ENCODE measurements at regions not wholly inside any gene's neighbourhood (a gene's known extent, or its start where the extent isn't known, plus 50 kb on each side); places are given as distances from the start of the nearest gene placed in this dataset.

- no peaks in the 10 kb centered on the region for H3K4me1 ChIP-seq
Measured at GRCh38 chr4:35520059-35520458, 724.3 kb downstream of the ARAP2 start.

GRCh38 chr4:35521682-35522081 lies 722.6 kb downstream of the ARAP2 start:
- Histone ChIP-seq H3K4me1 (no peaks in the 10 kb centered on the region), H3K27me3 (no peaks in the 10 kb centered on the region), H3K9me3 (no peaks in the 10 kb centered on the region), H3K27ac (no peak overlapping the region), H3K36me3 (no peaks in the 10 kb centered on the region), H3K4me3 (no peak overlapping the region)
- DNase-seq (ENCODE audit: low spot score in 2 of 2) = no peak
- 55 to 66% methylated on average over 1 of the region's 1 CpG for WGBS, 2 donors
- TF ChIP-seq CTCF (IDR thresholded peaks at IDR 0.05) (no peak), POLR2A (IDR thresholded peaks at IDR 0.05) (no peak), EP300 (IDR thresholded peaks at IDR 0.05) (no peak)

More at GRCh38 chr4:35520059-35520458, 724.3 kb downstream of the ARAP2 start:
- 0 to 30% methylated on average over 1 of the region's 1 CpG for WGBS, 2 donors
- Histone ChIP-seq H3K27me3 (no peaks in the 10 kb centered on the region), H3K4me3 (no peak overlapping the region), H3K36me3 (no peaks in the 10 kb centered on the region), H3K9me3 (no peaks in the 10 kb centered on the region), H3K27ac (no peak overlapping the region)
- no peak for DNase-seq (ENCODE audit: low spot score in 2 of 2)
- TF ChIP-seq POLR2A (IDR thresholded peaks at IDR 0.05) (no peak), EP300 (IDR thresholded peaks at IDR 0.05) (no peak), CTCF (IDR thresholded peaks at IDR 0.05) (no peak)

- TF ChIP-seq POLR2A (IDR thresholded peaks at IDR 0.05) (no peak), EP300 (IDR thresholded peaks at IDR 0.05) (peak in 1 of 2 donors; percentile 53), CTCF (IDR thresholded peaks at IDR 0.05) (no peak)
- H3K27ac ChIP-seq = peak overlapping the region; percentile 36 to 77 (median 67)
- no peaks in the 10 kb centered on the region for H3K36me3 ChIP-seq
- no peak for DNase-seq (ENCODE audit: low spot score in 2 of 2)
- WGBS, 2 donors = 57 to 68% methylated on average over 24 to 28 of the region's 28 CpGs
- H3K9me3 ChIP-seq = no peaks in the 10 kb centered on the region
- H3K27me3 ChIP-seq = no peaks in the 10 kb centered on the region
- no peaks in the 10 kb centered on the region for H3K4me1 ChIP-seq
- peak overlapping the region in 1 of 4 donors; percentile 17 for H3K4me3 ChIP-seq
Measured at GRCh38 chr4:35525192-35525978, 718.9 kb downstream of the ARAP2 start.

GRCh38 chr4:35526456-35526855 lies 717.9 kb downstream of the ARAP2 start:
- Histone ChIP-seq H3K4me3 (no peak overlapping the region), H3K27ac (no peak overlapping the region), H3K4me1 (no peaks in the 10 kb centered on the region), H3K27me3 (no peaks in the 10 kb centered on the region), H3K36me3 (no peaks in the 10 kb centered on the region), H3K9me3 (no peaks in the 10 kb centered on the region)
- TF ChIP-seq POLR2A (IDR thresholded peaks at IDR 0.05) (no peak), EP300 (IDR thresholded peaks at IDR 0.05) (no peak), CTCF (IDR thresholded peaks at IDR 0.05) (no peak)
- 85% methylated on average over 3 of the region's 3 CpGs for WGBS, 2 donors
- no peak for DNase-seq (ENCODE audit: low spot score in 2 of 2)

GRCh38 chr4:35534962-35535361 lies 709.4 kb downstream of the ARAP2 start:
- DNase-seq (ENCODE audit: low spot score in 2 of 2) = no peak
- WGBS, 2 donors = 71 to 78% methylated on average over 5 of the region's 5 CpGs

More at GRCh38 chr4:35534962-35535361, 709.4 kb downstream of the ARAP2 start:
- Histone ChIP-seq H3K4me3 (no peak overlapping the region), H3K27ac (no peak overlapping the region), H3K27me3 (no peaks in the 10 kb centered on the region), H3K4me1 (no peaks in the 10 kb centered on the region), H3K9me3 (no peaks in the 10 kb centered on the region), H3K36me3 (no peaks in the 10 kb centered on the region)
- TF ChIP-seq EP300 (IDR thresholded peaks at IDR 0.05) = no peak
- TF ChIP-seq POLR2A (IDR thresholded peaks at IDR 0.05) = no peak
- TF ChIP-seq CTCF (IDR thresholded peaks at IDR 0.05) = no peak
